LNCaP clone FGC (cell line): ENCODE measurements at regions not wholly inside any gene's neighbourhood (a gene's known extent, or its start where the extent isn't known, plus 50 kb on each side); places are given as distances from the start of the nearest gene placed in this dataset.

Experiments used
- DNase-seq: peaks from one replicate; pipeline ENCODE4 v3.0.0-alpha.2; 2011; ENCODE audit warnings: low read depth
- H3K4me3 ChIP-seq: 2 replicates; pipeline ENCODE4 v1.5.1; 2011; ENCODE audit warnings: mild to moderate bottlenecking, low read depth, low read length, control low read depth
- TF ChIP-seq, protein P1 (sequence below): IDR thresholded peaks from 2 replicates; pipeline ENCODE4 v1.5.1; 2012; ENCODE audit warnings: mild to moderate bottlenecking; ENCODE audit not compliant: control insufficient read depth, insufficient read depth; ENCODE audit errors: extremely low read depth

DNA sequence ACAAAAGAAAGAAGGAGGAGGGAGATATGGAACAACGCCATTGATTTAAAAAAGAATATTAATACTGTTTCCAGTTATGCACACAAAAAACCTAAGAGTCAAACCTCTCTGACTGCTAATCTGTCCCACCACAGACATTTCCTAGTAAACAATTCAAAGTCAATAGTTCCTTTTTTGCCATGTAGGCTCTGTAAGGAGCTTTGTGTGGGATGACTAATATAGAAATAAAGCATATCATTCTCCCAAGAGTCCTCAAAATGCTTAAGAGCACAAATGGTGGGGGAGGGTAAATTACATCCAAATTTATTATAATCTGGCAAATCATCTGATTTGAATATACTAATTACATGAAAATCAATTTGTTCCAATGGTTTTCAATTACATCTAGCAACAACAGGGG, 155.9 kb upstream of the CNTN4 start:
- no peak overlapping the region for H3K4me3 ChIP-seq
- DNase-seq: no peak
- TF ChIP-seq, protein P1, sequence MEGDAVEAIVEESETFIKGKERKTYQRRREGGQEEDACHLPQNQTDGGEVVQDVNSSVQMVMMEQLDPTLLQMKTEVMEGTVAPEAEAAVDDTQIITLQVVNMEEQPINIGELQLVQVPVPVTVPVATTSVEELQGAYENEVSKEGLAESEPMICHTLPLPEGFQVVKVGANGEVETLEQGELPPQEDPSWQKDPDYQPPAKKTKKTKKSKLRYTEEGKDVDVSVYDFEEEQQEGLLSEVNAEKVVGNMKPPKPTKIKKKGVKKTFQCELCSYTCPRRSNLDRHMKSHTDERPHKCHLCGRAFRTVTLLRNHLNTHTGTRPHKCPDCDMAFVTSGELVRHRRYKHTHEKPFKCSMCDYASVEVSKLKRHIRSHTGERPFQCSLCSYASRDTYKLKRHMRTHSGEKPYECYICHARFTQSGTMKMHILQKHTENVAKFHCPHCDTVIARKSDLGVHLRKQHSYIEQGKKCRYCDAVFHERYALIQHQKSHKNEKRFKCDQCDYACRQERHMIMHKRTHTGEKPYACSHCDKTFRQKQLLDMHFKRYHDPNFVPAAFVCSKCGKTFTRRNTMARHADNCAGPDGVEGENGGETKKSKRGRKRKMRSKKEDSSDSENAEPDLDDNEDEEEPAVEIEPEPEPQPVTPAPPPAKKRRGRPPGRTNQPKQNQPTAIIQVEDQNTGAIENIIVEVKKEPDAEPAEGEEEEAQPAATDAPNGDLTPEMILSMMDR: no peak

DNA sequence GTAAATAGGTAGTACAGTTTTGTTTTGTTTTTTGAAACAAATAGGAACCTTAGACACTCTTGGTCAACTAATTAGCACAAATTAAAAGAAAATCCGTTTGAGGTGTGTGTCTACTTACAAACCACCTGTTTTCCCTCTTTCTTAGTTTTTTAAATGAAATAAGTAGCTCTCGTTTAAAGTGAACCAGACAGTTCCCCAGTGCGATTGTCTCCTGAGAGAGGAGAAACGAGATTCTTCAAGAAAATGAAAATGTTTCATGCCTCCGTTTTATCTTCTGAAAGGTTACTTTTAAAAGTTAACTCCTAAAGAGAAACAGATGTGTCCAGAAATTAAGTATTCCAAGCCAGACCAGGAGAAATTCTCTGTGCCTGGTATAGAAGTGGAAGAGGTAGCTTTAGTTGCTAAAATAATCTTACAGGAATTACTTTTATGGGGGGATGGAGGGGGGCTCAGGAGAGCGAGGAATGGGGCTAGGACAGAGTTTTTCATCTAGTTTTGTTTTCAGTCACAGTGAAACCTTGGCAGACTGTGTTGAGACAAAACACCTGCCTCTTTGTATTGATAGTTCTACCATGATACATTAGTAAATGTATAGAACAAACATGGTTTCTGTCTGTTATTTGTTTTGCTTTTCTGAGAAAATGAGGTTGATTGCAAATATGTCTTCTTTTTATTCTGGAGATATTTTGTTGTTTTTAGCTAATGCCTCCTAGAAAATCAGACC, 155.1 kb upstream of the CNTN4 start:
- no peak for DNase-seq
- TF ChIP-seq, protein P1: no peak
- no peak overlapping the region for H3K4me3 ChIP-seq

DNA sequence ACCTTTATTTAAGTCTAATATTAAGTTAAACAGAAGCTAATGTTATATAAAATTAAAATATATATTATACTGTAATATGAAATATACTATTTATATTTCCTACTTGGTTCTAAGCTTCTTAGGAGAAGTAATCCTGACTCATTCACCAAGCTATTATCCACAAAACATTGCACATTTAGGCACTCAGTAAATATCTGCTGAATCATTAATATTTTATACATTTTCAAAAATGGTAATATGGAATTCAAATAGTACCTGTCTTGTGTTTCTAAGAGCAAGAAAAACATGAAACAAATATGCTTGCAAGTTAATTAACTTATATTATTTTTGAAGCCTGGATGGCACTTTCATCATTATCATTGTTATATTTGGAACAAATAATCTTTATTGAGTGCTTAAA, 153.0 kb upstream of the CNTN4 start:
- no peak overlapping the region for H3K4me3 ChIP-seq
- DNase-seq: no peak
- TF ChIP-seq, protein P1: no peak

DNA sequence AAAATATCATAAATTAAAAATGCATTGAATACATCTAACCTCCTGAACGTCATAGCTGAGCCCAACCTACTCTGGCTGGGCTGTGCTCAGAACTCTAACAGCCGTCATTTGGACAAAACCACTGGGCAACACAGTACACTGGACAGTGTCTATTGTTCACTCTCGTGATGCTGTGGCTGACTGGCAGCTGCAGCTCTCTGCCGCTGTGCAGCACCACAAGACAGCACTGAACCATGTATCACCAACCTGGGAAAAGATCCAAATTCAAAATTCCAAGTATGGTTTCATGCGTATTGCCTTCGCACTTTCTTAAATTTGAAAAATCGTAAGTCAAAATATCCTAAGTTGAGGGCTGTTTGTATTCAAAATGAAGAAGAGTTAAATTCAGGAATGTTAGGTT, 145.1 kb upstream of the CNTN4 start:
- TF ChIP-seq, protein P1: no peak
- no peak for DNase-seq

DNA sequence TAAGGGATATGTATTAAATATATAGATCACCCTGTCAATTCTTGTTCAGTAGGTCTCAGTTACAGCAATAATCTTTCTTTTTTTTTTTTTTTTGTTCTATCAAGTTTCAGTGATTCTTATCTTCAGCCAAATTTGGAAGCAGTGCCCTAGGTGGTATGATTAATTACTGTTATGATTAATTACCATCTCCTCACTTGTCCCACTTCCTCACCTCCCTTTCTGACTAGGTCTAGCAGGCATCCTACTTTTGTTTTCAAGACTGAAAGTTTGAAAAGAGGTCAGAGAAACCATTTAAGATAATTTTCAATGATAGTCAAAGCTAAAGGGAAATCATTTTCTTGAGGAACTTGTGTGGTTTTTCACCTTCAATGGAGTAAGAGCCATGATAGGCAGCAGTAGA, 144.0 kb upstream of the CNTN4 start:
- TF ChIP-seq, protein P1: no peak
- no peak for DNase-seq
- H3K4me3 ChIP-seq: no peak overlapping the region

More for the DNA sequence above, 145.1 kb upstream of the CNTN4 start:
- H3K4me3 ChIP-seq: no peak overlapping the region

DNA sequence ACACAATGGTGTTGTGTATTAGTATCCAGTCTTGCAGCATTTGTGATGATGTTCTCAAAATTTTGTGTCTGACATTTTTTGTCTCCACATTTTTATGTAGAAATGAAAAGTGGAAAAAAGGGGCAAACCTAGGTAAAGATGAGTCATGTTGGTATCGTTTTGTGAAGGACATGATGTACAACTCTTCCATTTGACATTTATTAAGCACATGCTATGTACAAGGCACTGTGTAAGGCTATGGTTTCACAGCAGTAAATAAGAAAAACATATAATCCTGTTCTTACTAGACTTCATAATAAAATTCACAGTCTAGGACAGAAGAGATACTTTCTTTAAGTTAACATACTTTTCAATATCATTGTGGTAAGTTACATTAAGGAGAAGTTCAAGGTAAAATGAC, 143.5 kb upstream of the CNTN4 start:
- DNase-seq: no peak
- TF ChIP-seq, protein P1: no peak
- no peak overlapping the region for H3K4me3 ChIP-seq

DNA sequence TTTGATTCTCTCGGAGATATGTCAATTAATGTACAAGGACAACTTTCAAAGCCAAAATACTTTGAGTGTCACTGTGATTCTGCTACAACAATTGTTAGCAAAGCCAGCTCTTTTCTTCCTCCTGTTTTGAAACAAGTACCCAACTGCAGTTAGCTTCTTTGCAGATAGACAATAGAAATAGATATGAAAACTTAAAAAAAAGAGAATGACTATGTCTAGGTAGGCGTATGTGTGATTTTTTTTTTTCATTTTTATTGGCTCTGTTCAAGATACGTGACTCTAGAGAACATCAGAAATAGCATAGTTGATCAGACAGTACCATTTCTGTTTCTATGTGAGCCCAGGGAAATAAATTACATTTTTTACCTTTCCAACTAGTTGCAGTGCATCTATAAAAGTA, 142.9 kb upstream of the CNTN4 start:
- H3K4me3 ChIP-seq: no peak overlapping the region
- no peak for DNase-seq
- TF ChIP-seq, protein P1: no peak
